ENCODE measurements at regions not wholly inside any gene's neighbourhood (a gene's known extent, or its start where the extent isn't known, plus 50 kb on each side); places are given as distances from the start of the nearest gene placed in this dataset.
"Not testable (repeated sequence)": the region's sequence is repeated elsewhere in the genome, so short reads cannot be mapped to it uniquely, and the experiment has no call there.

DNA sequence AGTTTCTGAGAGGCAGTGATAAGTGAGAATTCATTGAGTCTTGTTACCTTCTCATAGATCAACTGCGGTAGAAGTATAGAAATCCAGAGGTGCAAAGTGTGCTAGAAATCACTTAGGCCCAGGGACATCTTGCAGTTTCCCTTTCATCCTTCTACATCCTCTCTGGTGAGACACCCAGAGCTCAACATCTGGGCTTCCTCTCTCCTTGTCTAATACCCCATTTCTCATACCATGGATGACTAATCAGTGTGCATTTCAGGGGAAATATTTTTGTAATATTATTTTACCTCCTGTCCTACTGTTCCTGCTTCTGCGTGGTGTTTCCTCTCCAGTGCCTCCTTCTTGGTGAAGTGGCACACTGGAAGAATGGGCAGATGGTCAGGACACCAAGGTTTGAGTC, 322.4 kb downstream of the TFAP2B start:
- intact Hi-C loops (cut with DNase I): no loop called here
- 87% methylated on average over 2 of the region's 2 CpGs for whole genome bisulfite sequencing
- no peaks in the 10 kb centered on the region for H3K4me1 ChIP-seq

DNA sequence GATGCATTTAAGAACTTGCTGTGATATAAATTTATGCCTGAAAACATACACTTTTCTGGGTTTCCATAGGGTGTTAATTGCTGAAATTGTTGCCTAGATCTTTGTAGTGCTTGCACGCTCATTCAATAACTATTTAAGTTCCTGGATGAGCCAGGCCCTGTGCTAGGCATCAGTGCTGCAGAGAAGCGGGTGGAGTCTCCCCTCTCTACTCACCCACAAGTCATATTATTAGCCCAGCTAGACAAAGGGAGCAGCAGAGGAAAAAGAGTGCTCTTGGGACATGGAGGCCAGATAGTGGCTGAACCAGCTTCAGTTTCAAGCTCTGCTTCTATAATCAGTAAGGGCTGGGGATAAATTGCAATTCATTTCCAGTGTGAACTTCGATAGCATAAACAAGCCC, 329.1 kb downstream of the TFAP2B start:
- Histone ChIP-seq H3K36me3 (no peaks in the 10 kb centered on the region), H3K27me3 (no peaks in the 10 kb centered on the region), H3K9me3 (no peaks in the 10 kb centered on the region), H3K27ac (replicated peaks in 1 of 4) (no peak overlapping the region), H3K4me1 (no peaks in the 10 kb centered on the region), H3K4me3 (no peak overlapping the region)
- 89% methylated on average over 3 of the region's 3 CpGs for WGBS
- intact Hi-C loops (cut with DNase I): no loop called here
- no peak for TF ChIP-seq POLR2A (IDR thresholded peaks at IDR 0.05; ENCODE audit: low read depth)
- TF ChIP-seq, protein P1, sequence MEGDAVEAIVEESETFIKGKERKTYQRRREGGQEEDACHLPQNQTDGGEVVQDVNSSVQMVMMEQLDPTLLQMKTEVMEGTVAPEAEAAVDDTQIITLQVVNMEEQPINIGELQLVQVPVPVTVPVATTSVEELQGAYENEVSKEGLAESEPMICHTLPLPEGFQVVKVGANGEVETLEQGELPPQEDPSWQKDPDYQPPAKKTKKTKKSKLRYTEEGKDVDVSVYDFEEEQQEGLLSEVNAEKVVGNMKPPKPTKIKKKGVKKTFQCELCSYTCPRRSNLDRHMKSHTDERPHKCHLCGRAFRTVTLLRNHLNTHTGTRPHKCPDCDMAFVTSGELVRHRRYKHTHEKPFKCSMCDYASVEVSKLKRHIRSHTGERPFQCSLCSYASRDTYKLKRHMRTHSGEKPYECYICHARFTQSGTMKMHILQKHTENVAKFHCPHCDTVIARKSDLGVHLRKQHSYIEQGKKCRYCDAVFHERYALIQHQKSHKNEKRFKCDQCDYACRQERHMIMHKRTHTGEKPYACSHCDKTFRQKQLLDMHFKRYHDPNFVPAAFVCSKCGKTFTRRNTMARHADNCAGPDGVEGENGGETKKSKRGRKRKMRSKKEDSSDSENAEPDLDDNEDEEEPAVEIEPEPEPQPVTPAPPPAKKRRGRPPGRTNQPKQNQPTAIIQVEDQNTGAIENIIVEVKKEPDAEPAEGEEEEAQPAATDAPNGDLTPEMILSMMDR (IDR thresholded peaks at IDR 0.05): no peak
- no peak for TF ChIP-seq EP300 (IDR thresholded peaks at IDR 0.05)
- TF ChIP-seq POLR2AphosphoS5 (IDR thresholded peaks at IDR 0.05): no peak
- DNase-seq (ENCODE audit: extremely low spot score): no peak

More for the DNA sequence above, 322.4 kb downstream of the TFAP2B start:
- Histone ChIP-seq H3K27ac (replicated peaks in 1 of 4) (no peak overlapping the region), H3K27me3 (no peaks in the 10 kb centered on the region), H3K4me3 (no peak overlapping the region), H3K9me3 (peaks cover 0 to under 1% (median 0%) of the 10 kb centered on the region in 4 donors), H3K36me3 (no peaks in the 10 kb centered on the region)
- no peak for DNase-seq (ENCODE audit: extremely low spot score)
- no peak for TF ChIP-seq POLR2AphosphoS5 (IDR thresholded peaks at IDR 0.05)
- no peak for TF ChIP-seq EP300 (IDR thresholded peaks at IDR 0.05)
- TF ChIP-seq POLR2A (IDR thresholded peaks at IDR 0.05; ENCODE audit: low read depth): no peak
- TF ChIP-seq, protein P1 (IDR thresholded peaks at IDR 0.05): no peak

DNA sequence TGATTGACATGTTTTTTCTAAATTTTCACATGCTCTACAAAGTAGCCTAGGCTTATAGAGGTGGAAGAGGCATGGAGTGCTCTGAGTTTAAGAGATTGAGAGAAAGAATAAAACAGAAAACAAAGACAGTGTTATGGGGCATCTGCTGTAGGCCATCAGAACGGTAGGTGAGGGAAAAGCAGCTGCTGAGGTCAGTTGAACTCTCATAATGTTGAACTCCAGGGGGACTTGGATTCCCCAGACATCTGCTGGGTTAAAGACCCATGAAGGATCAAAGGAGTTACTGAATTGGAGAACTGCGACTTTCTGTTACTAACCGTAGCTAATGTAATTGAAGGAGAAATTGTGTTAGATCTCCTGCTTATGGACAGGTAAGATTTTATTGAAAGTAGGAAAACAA, 333.9 kb downstream of the TFAP2B start:
- Histone ChIP-seq H3K4me3 (no peak overlapping the region), H3K4me1 (no peaks in the 10 kb centered on the region), H3K27me3 (no peaks in the 10 kb centered on the region), H3K36me3 (no peaks in the 10 kb centered on the region), H3K9me3 (no peaks in the 10 kb centered on the region), H3K27ac (replicated peaks in 1 of 4) (no peak overlapping the region)
- intact Hi-C loops (cut with DNase I): no loop called here
- DNase-seq (ENCODE audit: extremely low spot score): no peak
- WGBS: 49% methylated on average over 3 of the region's 3 CpGs
- TF ChIP-seq EP300 (IDR thresholded peaks at IDR 0.05) (no peak), POLR2A (IDR thresholded peaks at IDR 0.05; ENCODE audit: low read depth) (no peak), POLR2AphosphoS5 (IDR thresholded peaks at IDR 0.05) (no peak)
- TF ChIP-seq, protein P1 (IDR thresholded peaks at IDR 0.05): no peak

DNA sequence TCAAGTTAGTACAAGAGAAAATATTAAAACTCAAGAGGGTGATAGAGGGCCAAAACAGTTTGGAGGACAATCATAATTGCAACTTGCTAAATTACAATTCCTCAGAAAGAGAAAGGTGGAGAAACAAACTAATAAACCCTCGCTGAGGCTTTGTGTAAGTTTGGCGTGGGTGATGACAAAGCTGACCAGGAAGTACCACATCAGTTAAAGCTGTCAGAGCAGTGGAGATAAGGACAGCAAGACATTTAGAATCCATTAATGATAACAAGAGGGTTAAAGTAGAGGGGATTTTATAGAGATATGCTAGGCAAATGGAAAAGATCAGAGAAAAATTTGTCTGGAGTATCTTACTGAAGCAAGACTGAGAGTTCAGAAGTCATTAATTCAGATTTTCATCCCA, 334.4 kb downstream of the TFAP2B start:
- Histone ChIP-seq H3K27ac (replicated peaks in 1 of 4) (no peak overlapping the region), H3K27me3 (no peaks in the 10 kb centered on the region), H3K36me3 (no peaks in the 10 kb centered on the region), H3K4me1 (no peaks in the 10 kb centered on the region), H3K9me3 (no peaks in the 10 kb centered on the region), H3K4me3 (no peak overlapping the region)
- no peak for DNase-seq (ENCODE audit: extremely low spot score)
- TF ChIP-seq EP300 (IDR thresholded peaks at IDR 0.05) (no peak), POLR2A (IDR thresholded peaks at IDR 0.05; ENCODE audit: low read depth) (no peak), POLR2AphosphoS5 (IDR thresholded peaks at IDR 0.05) (no peak)
- TF ChIP-seq, protein P1 (IDR thresholded peaks at IDR 0.05): no peak
- WGBS: 26% methylated on average over 2 of the region's 2 CpGs
- intact Hi-C loops (cut with DNase I): no loop called here

DNA sequence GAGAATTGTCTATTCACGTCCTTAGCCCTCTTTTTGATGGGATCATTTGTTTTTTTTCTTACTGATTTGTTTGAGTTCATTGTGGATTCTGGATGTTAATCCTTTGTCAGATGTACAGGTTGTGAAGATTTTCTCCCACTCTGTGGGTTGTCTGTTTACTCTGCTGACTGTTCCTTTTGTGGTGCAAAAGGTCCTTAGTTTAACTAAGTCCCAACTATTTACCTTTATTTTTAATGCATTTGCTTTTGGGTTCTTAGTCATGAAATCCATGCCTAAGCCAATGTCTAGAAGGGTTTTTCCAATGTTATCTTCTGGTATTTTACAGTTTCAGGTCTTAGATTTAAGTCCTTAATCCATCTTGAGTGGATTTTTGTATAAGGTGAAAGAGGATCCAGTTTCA, 336.3 kb downstream of the TFAP2B start:
- H3K4me1 ChIP-seq; H3K9me3 ChIP-seq; DNase-seq (ENCODE audit: extremely low spot score); intact Hi-C loops (cut with DNase I); H3K27me3 ChIP-seq; H3K27ac ChIP-seq (replicated peaks in 1 of 4); H3K36me3 ChIP-seq; H3K4me3 ChIP-seq: not testable (repeated sequence)
- 71% methylated on average over 1 of the region's 1 CpG for WGBS

DNA sequence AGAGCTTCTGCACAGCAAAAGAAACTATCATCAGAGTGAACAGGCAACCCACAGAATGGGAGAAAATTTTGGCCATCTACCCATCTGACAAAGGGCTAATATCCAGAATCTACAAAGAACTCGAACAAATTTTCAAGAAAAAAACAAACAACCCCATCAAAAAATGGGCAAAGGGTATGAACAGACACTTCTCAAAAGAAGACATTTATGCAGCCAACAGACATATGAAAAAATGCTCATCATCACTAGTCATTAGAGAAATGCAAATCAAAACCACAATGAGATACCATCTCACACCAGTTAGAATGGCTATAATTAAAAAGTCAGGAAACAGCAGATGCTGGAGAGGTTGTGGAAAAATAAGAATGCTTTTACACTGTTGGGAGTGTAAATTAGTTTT, 340.6 kb downstream of the TFAP2B start:
- intact Hi-C loops (cut with DNase I); DNase-seq (ENCODE audit: extremely low spot score); H3K4me3 ChIP-seq; H3K27ac ChIP-seq (replicated peaks in 1 of 4); H3K9me3 ChIP-seq; H3K36me3 ChIP-seq; H3K27me3 ChIP-seq; H3K4me1 ChIP-seq: not testable (repeated sequence)
- 81% methylated on average over 1 of the region's 1 CpG for WGBS
